HPDE6-E6E7 (cell line): ENCODE measurements at regions not wholly inside any gene's neighbourhood (a gene's known extent, or its start where the extent isn't known, plus 50 kb on each side); places are given as distances from the start of the nearest gene placed in this dataset.
A peak's percentile ranks its signal among the peaks of the same experiment; 100 is the strongest.

Experiments used
- DNase-seq: peaks from one replicate; pipeline ENCODE4 v3.0.0; 2011; ENCODE audit warnings: missing footprints; ENCODE audit errors: extremely low spot score

- DNase-seq, result no peak
These were observed 439.7 kb downstream of the UTRN start for GRCh38 chr6:144724818-144725217.

GRCh38 chr6:144725736-144726522 lies 440.8 kb downstream of the UTRN start:
- no peak for DNase-seq

GRCh38 chr6:144728804-144729203 lies 443.7 kb downstream of the UTRN start:
- DNase-seq, result no peak

- DNase-seq, result no peak
These were observed 444.4 kb downstream of the UTRN start for GRCh38 chr6:144729502-144729901.

GRCh38 chr6:144730088-144730645 lies 445.0 kb downstream of the UTRN start:
- no peak for DNase-seq

GRCh38 chr6:144731229-144731628 lies 446.1 kb downstream of the UTRN start:
- no peak for DNase-seq

GRCh38 chr6:144736763-144737162 lies 451.6 kb downstream of the UTRN start:
- DNase-seq, result no peak

GRCh38 chr6:144737998-144738397 lies 452.9 kb downstream of the UTRN start:
- no peak for DNase-seq

GRCh38 chr6:144739873-144740272 lies 454.7 kb downstream of the UTRN start:
- DNase-seq, result no peak

GRCh38 chr6:144741659-144742058 lies 456.5 kb downstream of the UTRN start:
- DNase-seq, result no peak

- no peak for DNase-seq
These were observed 457.6 kb downstream of the UTRN start for GRCh38 chr6:144742779-144743178.

GRCh38 chr6:144744720-144745119 lies 459.6 kb downstream of the UTRN start:
- DNase-seq, result no peak

- DNase-seq, result no peak
These were observed 460.3 kb downstream of the UTRN start for GRCh38 chr6:144745439-144745838.

- no peak for DNase-seq
These were observed 461.9 kb downstream of the UTRN start for GRCh38 chr6:144746902-144747469.

- DNase-seq, result no peak
These were observed 464.1 kb downstream of the UTRN start for GRCh38 chr6:144749263-144749662.

- no peak for DNase-seq
These were observed 468.0 kb downstream of the UTRN start for GRCh38 chr6:144753023-144753705.

GRCh38 chr6:144756469-144756868 lies 471.3 kb downstream of the UTRN start:
- no peak for DNase-seq

GRCh38 chr6:144757299-144757698 lies 472.2 kb downstream of the UTRN start:
- DNase-seq, result no peak

- no peak for DNase-seq
These were observed 472.6 kb downstream of the UTRN start for GRCh38 chr6:144757730-144758129.

- peak; percentile 10 for DNase-seq
These were observed 473.5 kb downstream of the UTRN start for GRCh38 chr6:144758602-144759001.

- no peak for DNase-seq
These were observed 477.3 kb downstream of the UTRN start for GRCh38 chr6:144762469-144762868.

GRCh38 chr6:144767051-144767450 lies 481.9 kb downstream of the UTRN start:
- DNase-seq, result no peak
